DND-41 (cell line): ENCODE measurements at regions not wholly inside any gene's neighbourhood (a gene's known extent, or its start where the extent isn't known, plus 50 kb on each side); places are given as distances from the start of the nearest gene placed in this dataset.

Source experiments
- ATAC-seq: fragments of 200-7000 bp; cut with Tn5 transposase; 3 replicates; pipeline ENCODE4 v1.9.1; 2021; ENCODE audit warnings: low read depth; ENCODE audit not compliant: insufficient read depth
- DNase-seq: peaks from one replicate; pipeline ENCODE4 v3.0.0-alpha.2; 2020
- H2AFZ ChIP-seq: 2 replicates; pipeline ENCODE4 v1.6.0; 2012; ENCODE audit warnings: low read depth, low read length
- H3K27ac ChIP-seq: 2 replicates; pipeline ENCODE4 v1.5.1; 2012; ENCODE audit warnings: low read length, inconsistent platforms
- H3K27me3 ChIP-seq: fragments of 200-600 bp; sonication (generic); 2 replicates; pipeline ENCODE4 v1.6.0; 2012; ENCODE audit warnings: low read length, mild to moderate bottlenecking, inconsistent platforms; ENCODE audit not compliant: insufficient read depth, poor library complexity
- H3K36me3 ChIP-seq: 2 replicates; pipeline ENCODE4 v1.5.1; 2012; ENCODE audit warnings: low read length, inconsistent platforms; ENCODE audit not compliant: insufficient read depth
- H3K4me1 ChIP-seq: 2 replicates; pipeline ENCODE4 v1.5.1; 2012; ENCODE audit warnings: mild to moderate bottlenecking, low read length; ENCODE audit not compliant: insufficient read depth
- H3K4me2 ChIP-seq: 2 replicates; pipeline ENCODE4 v1.6.0; 2012; ENCODE audit warnings: mild to moderate bottlenecking, moderate library complexity, low read length, inconsistent platforms; ENCODE audit not compliant: insufficient read depth
- H3K4me3 ChIP-seq, 2 experiments: fragments of 200-600 bp in 1 of 2; shearing (Covaris generic) in 1 of 2; 2 replicates each; pipeline ENCODE4 v1.5.1; 2012 to 2016; ENCODE audit warnings: inconsistent platforms in 2 of 2, low read length in 2 of 2, mild to moderate bottlenecking in 2 of 2, low read depth in 1 of 2, moderate library complexity in 1 of 2
- H3K79me2 ChIP-seq: 2 replicates; pipeline ENCODE4 v1.6.0; 2012; ENCODE audit warnings: low read length, inconsistent platforms; ENCODE audit not compliant: insufficient read depth
- H3K9ac ChIP-seq: 2 replicates; pipeline ENCODE4 v1.6.0; 2012; ENCODE audit warnings: low read depth, mild to moderate bottlenecking, inconsistent platforms, low read length, moderate library complexity
- H3K9me3 ChIP-seq: 2 replicates; pipeline ENCODE4 v1.5.1; 2012; ENCODE audit warnings: low read length, moderate library complexity, mild to moderate bottlenecking, inconsistent platforms; ENCODE audit not compliant: insufficient read depth, severe bottlenecking
- H4K20me1 ChIP-seq: 2 replicates; pipeline ENCODE4 v1.6.0; 2012; ENCODE audit warnings: low read length; ENCODE audit not compliant: insufficient read depth
- CTCF ChIP-seq: IDR thresholded peaks from 2 replicates; pipeline ENCODE4 v1.5.1; 2012; ENCODE audit warnings: borderline replicate concordance, low read length, moderate library complexity, mild to moderate bottlenecking; ENCODE audit not compliant: poor library complexity, severe bottlenecking; ENCODE audit errors: extremely low read depth
- EZH2 ChIP-seq: IDR thresholded peaks from 3 replicates; pipeline ENCODE4 v1.6.1; 2012; ENCODE audit warnings: borderline replicate concordance, low read depth, mild to moderate bottlenecking, moderate library complexity, low read length, inconsistent platforms; ENCODE audit not compliant: severe bottlenecking

GRCh38 chr13:22289711-22290110 lies 618.8 kb downstream of the FGF9 start:
- Histone ChIP-seq H3K4me2 (no peak overlapping the region), H3K9ac (no peak overlapping the region), H3K4me1 (no peaks in the 10 kb centered on the region), H3K9me3 (no peaks in the 10 kb centered on the region), H3K36me3 (no peaks in the 10 kb centered on the region), H2AFZ (no peak overlapping the region), H3K27me3 (peaks cover 4% of the 10 kb centered on the region), H4K20me1 (no peaks in the 10 kb centered on the region), H3K79me2 (no peaks in the 10 kb centered on the region), H3K4me3 (no peak overlapping the region), H3K27ac (no peak overlapping the region)
- no peak for ATAC-seq
- no peak for DNase-seq
- TF ChIP-seq CTCF (no peak), EZH2 (no peak)

- Histone ChIP-seq H3K4me1 (no peaks in the 10 kb centered on the region), H3K4me3 (no peak overlapping the region), H2AFZ (no peak overlapping the region), H3K9me3 (peaks cover 7% of the 10 kb centered on the region), H3K4me2 (no peak overlapping the region), H3K79me2 (no peaks in the 10 kb centered on the region), H3K27ac (no peak overlapping the region), H3K27me3 (no peaks in the 10 kb centered on the region), H4K20me1 (no peaks in the 10 kb centered on the region), H3K36me3 (no peaks in the 10 kb centered on the region), H3K9ac (no peak overlapping the region)
- no peak for ATAC-seq
- TF ChIP-seq CTCF (no peak), EZH2 (no peak)
- DNase-seq, result no peak
Observed at GRCh38 chr13:22298530-22298929, 627.7 kb downstream of the FGF9 start.

- Histone ChIP-seq H3K4me3 (no peak overlapping the region), H3K27ac (no peak overlapping the region), H3K4me1 (no peaks in the 10 kb centered on the region), H3K27me3 (no peaks in the 10 kb centered on the region), H3K79me2 (no peaks in the 10 kb centered on the region), H2AFZ (no peak overlapping the region), H3K9me3 (no peaks in the 10 kb centered on the region), H4K20me1 (no peaks in the 10 kb centered on the region), H3K36me3 (no peaks in the 10 kb centered on the region), H3K9ac (no peak overlapping the region), H3K4me2 (no peak overlapping the region)
- no peak for DNase-seq
- ATAC-seq, result no peak
- TF ChIP-seq CTCF, result no peak
Observed at GRCh38 chr13:22311734-22312404, 641.0 kb downstream of the FGF9 start.

GRCh38 chr13:22312405-22312803 lies 641.5 kb downstream of the FGF9 start:
- H4K20me1 ChIP-seq, result no peaks in the 10 kb centered on the region
- no peaks in the 10 kb centered on the region for H3K27me3 ChIP-seq
- no peaks in the 10 kb centered on the region for H3K4me1 ChIP-seq
- TF ChIP-seq EZH2, result no peak
- TF ChIP-seq CTCF, result no peak
- H3K9me3 ChIP-seq, result no peaks in the 10 kb centered on the region
- no peak overlapping the region for H2AFZ ChIP-seq
- no peak overlapping the region for H3K27ac ChIP-seq
- H3K36me3 ChIP-seq, result no peaks in the 10 kb centered on the region
- H3K4me3 ChIP-seq, result no peak overlapping the region
- no peak overlapping the region for H3K9ac ChIP-seq
- no peak overlapping the region for H3K4me2 ChIP-seq
- DNase-seq (no peak), ATAC-seq (no peak)
- no peaks in the 10 kb centered on the region for H3K79me2 ChIP-seq
